B cell (primary cell): ENCODE measurements at regions not wholly inside any gene's neighbourhood (a gene's known extent, or its start where the extent isn't known, plus 50 kb on each side); places are given as distances from the start of the nearest gene placed in this dataset.

Source experiments
- EZH2 ChIP-seq: IDR thresholded peaks from 2 replicates; pipeline ENCODE4 v1.6.1; 2012; ENCODE audit warnings: borderline replicate concordance, low read depth, mild to moderate bottlenecking, moderate library complexity, low read length; ENCODE audit not compliant: insufficient read depth, poor library complexity, severe bottlenecking
- TF ChIP-seq, protein P1 (sequence below): fragments of 200-600 bp; IDR thresholded peaks from one replicate; pipeline ENCODE4 v1.8.0; 2022; ENCODE audit warnings: antibody characterized with exemption, mild to moderate bottlenecking

DNA sequence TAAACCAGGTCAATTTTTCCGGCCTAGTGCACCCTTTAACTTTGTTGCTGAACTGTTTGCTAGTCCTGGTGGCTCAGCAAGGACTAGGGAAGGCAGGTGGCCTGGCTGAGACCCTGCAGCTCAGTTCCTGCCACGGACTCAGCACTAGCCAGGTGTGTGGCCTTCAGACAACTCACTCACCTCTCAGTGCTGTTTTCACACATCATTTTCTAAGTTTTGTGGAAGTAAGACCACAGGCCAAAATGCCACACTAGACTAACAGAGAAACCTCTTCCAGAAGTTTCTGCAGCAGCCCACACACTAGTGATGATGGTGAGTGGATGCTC, 65.9 kb upstream of the SLC1A4 start:
- TF ChIP-seq, protein P1, sequence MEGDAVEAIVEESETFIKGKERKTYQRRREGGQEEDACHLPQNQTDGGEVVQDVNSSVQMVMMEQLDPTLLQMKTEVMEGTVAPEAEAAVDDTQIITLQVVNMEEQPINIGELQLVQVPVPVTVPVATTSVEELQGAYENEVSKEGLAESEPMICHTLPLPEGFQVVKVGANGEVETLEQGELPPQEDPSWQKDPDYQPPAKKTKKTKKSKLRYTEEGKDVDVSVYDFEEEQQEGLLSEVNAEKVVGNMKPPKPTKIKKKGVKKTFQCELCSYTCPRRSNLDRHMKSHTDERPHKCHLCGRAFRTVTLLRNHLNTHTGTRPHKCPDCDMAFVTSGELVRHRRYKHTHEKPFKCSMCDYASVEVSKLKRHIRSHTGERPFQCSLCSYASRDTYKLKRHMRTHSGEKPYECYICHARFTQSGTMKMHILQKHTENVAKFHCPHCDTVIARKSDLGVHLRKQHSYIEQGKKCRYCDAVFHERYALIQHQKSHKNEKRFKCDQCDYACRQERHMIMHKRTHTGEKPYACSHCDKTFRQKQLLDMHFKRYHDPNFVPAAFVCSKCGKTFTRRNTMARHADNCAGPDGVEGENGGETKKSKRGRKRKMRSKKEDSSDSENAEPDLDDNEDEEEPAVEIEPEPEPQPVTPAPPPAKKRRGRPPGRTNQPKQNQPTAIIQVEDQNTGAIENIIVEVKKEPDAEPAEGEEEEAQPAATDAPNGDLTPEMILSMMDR, result no peak
- TF ChIP-seq EZH2, result no peak
